Erythroblast (primary cell): ENCODE measurements at regions not wholly inside any gene's neighbourhood (a gene's known extent, or its start where the extent isn't known, plus 50 kb on each side); places are given as distances from the start of the nearest gene placed in this dataset.

ENCODE experiments used
- GATA1 ChIP-seq: IDR thresholded peaks from 2 replicates; pipeline ENCODE4 v1.6.1; 2011; ENCODE audit warnings: low read depth, mild to moderate bottlenecking, control low read depth, low read length, moderate library complexity
- POLR2A ChIP-seq: IDR thresholded peaks from 2 replicates; pipeline ENCODE4 v1.6.1; 2011; ENCODE audit warnings: mild to moderate bottlenecking, low read length

DNA sequence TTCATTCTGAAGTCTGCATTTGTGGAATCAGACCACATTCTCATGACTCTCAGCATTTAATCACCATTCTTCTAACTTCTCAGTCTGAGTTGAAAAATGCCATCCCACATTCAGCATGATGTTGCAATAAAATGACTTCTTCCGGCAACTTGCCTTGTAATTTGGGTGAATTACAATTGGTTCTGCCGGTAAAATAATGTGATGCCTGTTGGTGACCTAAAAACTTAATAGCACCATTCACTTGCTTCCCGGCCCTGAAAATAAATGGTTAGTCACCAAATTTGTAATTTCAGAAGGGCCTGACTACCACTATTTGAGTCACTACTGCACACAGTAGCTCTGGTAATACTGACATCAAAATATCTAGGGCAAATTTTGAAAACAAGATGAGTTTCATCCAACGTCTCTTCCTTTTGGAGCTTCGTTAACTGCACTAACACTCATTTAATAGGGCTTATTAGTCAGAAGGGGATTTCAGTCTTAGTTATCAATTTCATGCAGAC lies 637.1 kb upstream of the CHAC2 start:
- TF ChIP-seq POLR2A (no peak), GATA1 (no peak)
